ENCODE measurements at regions not wholly inside any gene's neighbourhood (a gene's known extent, or its start where the extent isn't known, plus 50 kb on each side); places are given as distances from the start of the nearest gene placed in this dataset.

DNA sequence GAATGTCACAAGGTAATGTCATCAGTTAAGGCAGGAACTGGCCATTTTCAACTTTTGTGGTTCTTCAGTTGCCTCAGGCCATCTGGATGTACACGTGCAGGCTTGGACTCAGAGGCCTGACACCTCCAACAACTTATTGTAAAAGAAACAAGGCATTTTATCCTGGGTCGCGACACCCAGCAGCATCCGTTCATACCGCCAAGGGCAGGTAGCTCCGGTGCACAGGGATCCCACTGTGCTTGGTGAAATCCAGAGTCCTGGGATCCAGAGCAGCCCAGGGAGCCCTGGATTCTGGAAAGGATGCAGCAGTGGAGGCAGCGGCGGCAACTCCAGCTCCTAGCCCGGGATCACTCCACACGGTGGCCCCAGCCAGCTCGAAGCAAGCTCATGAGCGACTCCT, 380.9 kb upstream of the STXBP6 start:
- no peak for TF ChIP-seq POLR2A (IDR thresholded peaks at IDR 0.05; ENCODE audit: low read length)
- TF ChIP-seq GATA1 (IDR thresholded peaks at IDR 0.05; ENCODE audit: low read depth, low read length), result no peak
